Head of caudate nucleus (tissue), 42 donors: ENCODE measurements at regions not wholly inside any gene's neighbourhood (a gene's known extent, or its start where the extent isn't known, plus 50 kb on each side); places are given as distances from the start of the nearest gene placed in this dataset.

ENCODE experiments used
- DNase-seq, 42 donors: peaks; one replicate each; pipeline versions ENCODE4 v3.0.0 to v3.0.0-alpha.2; 2020 to 2021; ENCODE audit warnings: mixed read lengths in 7 of 42
- intact Hi-C: fragments of 100-400 bp; cut with DNase I; formaldehyde crosslinking; loops from one replicate; pipeline ENCODE4 v1.15.0; 2022

- DNase-seq = no peak
- intact Hi-C loops = no loop called here
Observed at GRCh38 chr6:44715188-44715587, 327.7 kb downstream of the CDC5L start.

- DNase-seq = no peak
- intact Hi-C loops = no loop called here
Observed at GRCh38 chr6:44715925-44716324, 328.4 kb downstream of the CDC5L start.

GRCh38 chr6:44717431-44717830 lies 329.9 kb downstream of the CDC5L start:
- intact Hi-C loops = no loop called here
- DNase-seq = no peak

- intact Hi-C loops = no loop called here
Observed at GRCh38 chr6:44721954-44722578, 334.6 kb downstream of the CDC5L start.

GRCh38 chr6:44722736-44723135 lies 335.2 kb downstream of the CDC5L start:
- intact Hi-C loops = no loop called here
- DNase-seq = no peak

More at GRCh38 chr6:44721954-44722578, 334.6 kb downstream of the CDC5L start:
- DNase-seq = no peak

- intact Hi-C loops = no loop called here
- DNase-seq = no peak
Observed at GRCh38 chr6:44723439-44724197, 336.1 kb downstream of the CDC5L start.

GRCh38 chr6:44725070-44725469 lies 337.6 kb downstream of the CDC5L start:
- intact Hi-C loops = no loop called here
- DNase-seq = no peak

GRCh38 chr6:44727651-44728630 lies 340.4 kb downstream of the CDC5L start:
- DNase-seq = peak in 1 of 42 donors; percentile 34
- intact Hi-C loops = no loop called here

GRCh38 chr6:44730771-44731391 lies 343.4 kb downstream of the CDC5L start:
- peak in 1 of 42 donors; percentile 20 for DNase-seq
- intact Hi-C loops = no loop called here

- no peak for DNase-seq
- intact Hi-C loops = no loop called here
Observed at GRCh38 chr6:44731485-44732095, 344.1 kb downstream of the CDC5L start.

- intact Hi-C loops = no loop called here
- peak in 1 of 42 donors; percentile 18 for DNase-seq
Observed at GRCh38 chr6:44732243-44732642, 344.7 kb downstream of the CDC5L start.

- DNase-seq = peak in 1 of 42 donors; percentile 25
- intact Hi-C loops = no loop called here
Observed at GRCh38 chr6:44733126-44733525, 345.6 kb downstream of the CDC5L start.

- peak in 12 of 42 donors; percentile 10 to 55 (median 21) for DNase-seq
- intact Hi-C loops = no loop called here
Observed at GRCh38 chr6:44733868-44734267, 346.4 kb downstream of the CDC5L start.

GRCh38 chr6:44734886-44735629 lies 347.6 kb downstream of the CDC5L start:
- no peak for DNase-seq
- intact Hi-C loops = no loop called here

- peak in 1 of 42 donors; percentile 36 for DNase-seq
- intact Hi-C loops = no loop called here
Observed at GRCh38 chr6:44735630-44735963, 348.1 kb downstream of the CDC5L start.

- no peak for DNase-seq
- intact Hi-C loops = no loop called here
Observed at GRCh38 chr6:44737341-44737740, 349.8 kb downstream of the CDC5L start.

GRCh38 chr6:44737829-44738528 lies 350.5 kb downstream of the CDC5L start:
- intact Hi-C loops = no loop called here
- DNase-seq = no peak
